Fibroblast of mammary gland (primary cell): ENCODE measurements at regions not wholly inside any gene's neighbourhood (a gene's known extent, or its start where the extent isn't known, plus 50 kb on each side); places are given as distances from the start of the nearest gene placed in this dataset.
A peak's percentile ranks its signal among the peaks of the same experiment; 100 is the strongest.

Source experiments
- DNase-seq: peaks from one replicate; pipeline ENCODE4 v3.0.0-alpha.2; 2010; ENCODE audit warnings: low read depth
- H3K4me3 ChIP-seq: 2 replicates; pipeline ENCODE4 v1.5.1; 2011; ENCODE audit warnings: low read depth, mild to moderate bottlenecking, low read length, moderate library complexity; ENCODE audit not compliant: control insufficient read depth
- TF ChIP-seq, protein P1 (sequence below): conservative IDR thresholded peaks from 2 replicates; pipeline ENCODE4 v1.5.1; 2011; ENCODE audit warnings: low read depth, low read length, inconsistent platforms; ENCODE audit not compliant: control insufficient read depth, insufficient read depth

DNA sequence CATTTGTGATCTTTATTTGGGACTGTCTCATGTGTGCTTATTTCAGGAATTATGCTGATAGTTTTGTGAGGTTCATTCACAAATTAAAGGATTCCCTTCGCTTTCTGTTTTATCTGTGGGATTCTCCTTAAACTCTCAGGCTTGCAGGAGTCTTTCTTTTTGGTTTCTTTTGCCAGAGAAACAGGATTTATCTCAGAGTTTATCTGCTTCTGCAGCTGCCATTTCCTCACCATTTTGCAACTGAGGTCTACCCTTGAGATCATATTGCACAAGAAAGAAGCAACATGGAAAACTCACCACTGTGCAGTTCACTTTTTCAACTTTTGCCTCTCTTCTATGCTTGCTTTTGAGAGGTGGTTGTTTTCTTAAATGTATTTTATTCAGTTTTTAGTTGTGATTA, 201.0 kb downstream of the PRL start:
- H3K4me3 ChIP-seq = no peak overlapping the region
- TF ChIP-seq, protein P1, sequence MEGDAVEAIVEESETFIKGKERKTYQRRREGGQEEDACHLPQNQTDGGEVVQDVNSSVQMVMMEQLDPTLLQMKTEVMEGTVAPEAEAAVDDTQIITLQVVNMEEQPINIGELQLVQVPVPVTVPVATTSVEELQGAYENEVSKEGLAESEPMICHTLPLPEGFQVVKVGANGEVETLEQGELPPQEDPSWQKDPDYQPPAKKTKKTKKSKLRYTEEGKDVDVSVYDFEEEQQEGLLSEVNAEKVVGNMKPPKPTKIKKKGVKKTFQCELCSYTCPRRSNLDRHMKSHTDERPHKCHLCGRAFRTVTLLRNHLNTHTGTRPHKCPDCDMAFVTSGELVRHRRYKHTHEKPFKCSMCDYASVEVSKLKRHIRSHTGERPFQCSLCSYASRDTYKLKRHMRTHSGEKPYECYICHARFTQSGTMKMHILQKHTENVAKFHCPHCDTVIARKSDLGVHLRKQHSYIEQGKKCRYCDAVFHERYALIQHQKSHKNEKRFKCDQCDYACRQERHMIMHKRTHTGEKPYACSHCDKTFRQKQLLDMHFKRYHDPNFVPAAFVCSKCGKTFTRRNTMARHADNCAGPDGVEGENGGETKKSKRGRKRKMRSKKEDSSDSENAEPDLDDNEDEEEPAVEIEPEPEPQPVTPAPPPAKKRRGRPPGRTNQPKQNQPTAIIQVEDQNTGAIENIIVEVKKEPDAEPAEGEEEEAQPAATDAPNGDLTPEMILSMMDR = no peak
- DNase-seq = peak; percentile 22

DNA sequence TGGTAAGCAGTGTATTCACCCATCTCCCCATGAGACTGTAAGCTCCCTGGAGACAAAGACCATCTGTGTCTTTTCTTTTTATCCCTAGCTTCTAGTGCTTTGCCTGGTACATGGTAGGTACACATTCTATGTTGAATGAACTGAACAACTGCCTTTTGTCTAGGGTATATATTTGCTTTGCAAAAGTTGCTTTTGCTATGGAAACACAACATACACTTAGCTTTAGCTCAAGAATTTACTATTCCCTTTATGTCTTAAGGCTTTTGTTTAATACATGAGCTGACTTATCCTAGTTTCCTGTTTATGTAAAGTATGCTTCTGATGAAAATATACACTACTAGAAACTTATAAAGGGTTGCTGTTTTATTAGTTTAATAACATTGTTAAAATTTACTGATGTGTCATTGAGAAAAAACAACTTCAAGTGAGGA, 198.2 kb downstream of the PRL start:
- no peak overlapping the region for H3K4me3 ChIP-seq
- DNase-seq = no peak
- TF ChIP-seq, protein P1 = no peak

DNA sequence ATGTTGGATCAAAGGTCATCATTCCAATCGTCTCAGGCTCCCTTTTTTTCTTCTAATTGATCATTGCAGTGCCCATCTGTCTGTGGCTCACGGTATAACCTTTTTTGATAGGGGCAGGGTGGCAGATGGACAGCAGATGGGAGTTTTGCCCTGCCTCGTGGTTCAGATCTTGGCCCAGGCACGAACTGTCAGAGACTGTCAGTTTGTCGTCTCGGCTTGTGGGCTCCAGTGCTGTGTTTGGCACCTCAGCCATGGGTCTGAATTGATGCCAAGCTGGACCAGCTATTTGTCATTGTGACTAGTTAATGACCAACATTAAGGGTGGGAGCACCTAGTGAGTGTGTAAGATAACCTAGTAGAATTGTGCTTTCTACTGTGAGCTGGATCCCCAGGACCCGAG, 197.6 kb downstream of the PRL start:
- DNase-seq = no peak
- TF ChIP-seq, protein P1 = no peak

DNA sequence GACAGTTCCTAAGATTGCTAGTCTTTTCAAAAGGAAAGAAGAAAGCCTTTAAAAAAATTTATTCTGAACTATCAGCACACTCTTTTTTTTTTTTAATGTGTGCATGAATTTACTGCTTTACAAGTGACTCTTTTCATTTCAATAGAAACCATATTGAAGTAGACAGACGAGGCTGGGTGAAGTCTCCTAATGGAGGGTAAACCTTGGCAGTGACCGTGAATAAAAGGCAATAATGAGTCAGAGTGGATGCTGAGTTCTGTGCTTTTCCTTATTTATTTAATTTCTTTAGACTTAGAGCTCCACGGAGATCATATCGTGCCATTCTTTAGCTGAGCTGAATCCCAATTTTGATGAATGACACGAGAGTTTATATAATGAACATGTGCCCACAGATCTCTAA, 196.9 kb downstream of the PRL start:
- no peak for DNase-seq
- TF ChIP-seq, protein P1 = no peak
- no peak overlapping the region for H3K4me3 ChIP-seq

More for the DNA sequence above, 197.6 kb downstream of the PRL start:
- no peak overlapping the region for H3K4me3 ChIP-seq

DNA sequence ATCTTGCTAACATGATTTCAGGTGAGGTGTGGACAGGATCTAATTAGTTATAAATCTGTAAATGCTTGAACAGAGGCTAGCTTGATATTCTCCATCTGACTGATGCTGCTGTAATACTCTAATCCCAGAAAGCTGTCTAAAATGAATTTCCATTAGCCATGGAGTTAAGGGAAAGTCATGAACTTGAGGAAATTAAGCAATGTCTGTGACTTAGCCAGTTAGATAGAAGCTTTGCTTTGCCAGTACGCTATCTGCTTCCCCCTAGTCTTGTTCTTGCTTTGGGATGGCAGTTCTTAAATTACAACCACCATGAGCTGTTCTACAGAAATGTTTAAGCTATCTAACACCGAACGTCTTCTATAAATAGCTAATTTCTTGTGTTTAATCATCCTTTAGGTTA, 195.7 kb downstream of the PRL start:
- TF ChIP-seq, protein P1 = no peak
- DNase-seq = no peak
- H3K4me3 ChIP-seq = no peak overlapping the region

DNA sequence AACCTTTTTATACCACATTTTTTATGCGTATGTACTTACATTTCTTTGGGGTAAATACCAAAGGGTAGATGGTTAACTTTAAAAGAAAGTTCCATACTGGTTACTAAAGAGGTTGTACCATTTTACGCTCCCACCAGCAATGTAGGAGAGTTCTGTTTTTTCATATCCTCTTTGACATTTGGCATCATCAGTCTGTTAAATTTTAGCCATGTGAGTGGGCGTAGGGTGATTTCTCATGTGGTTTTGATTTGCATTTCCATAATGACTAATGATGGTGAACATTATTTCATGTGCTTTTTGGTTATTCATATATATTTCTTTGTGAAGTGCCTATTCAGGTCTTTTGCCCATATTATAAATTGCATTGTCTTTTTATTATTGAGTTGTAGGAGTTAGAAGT, 194.2 kb downstream of the PRL start:
- TF ChIP-seq, protein P1 = no peak
- H3K4me3 ChIP-seq = no peak overlapping the region
- peak; percentile 85 for DNase-seq

DNA sequence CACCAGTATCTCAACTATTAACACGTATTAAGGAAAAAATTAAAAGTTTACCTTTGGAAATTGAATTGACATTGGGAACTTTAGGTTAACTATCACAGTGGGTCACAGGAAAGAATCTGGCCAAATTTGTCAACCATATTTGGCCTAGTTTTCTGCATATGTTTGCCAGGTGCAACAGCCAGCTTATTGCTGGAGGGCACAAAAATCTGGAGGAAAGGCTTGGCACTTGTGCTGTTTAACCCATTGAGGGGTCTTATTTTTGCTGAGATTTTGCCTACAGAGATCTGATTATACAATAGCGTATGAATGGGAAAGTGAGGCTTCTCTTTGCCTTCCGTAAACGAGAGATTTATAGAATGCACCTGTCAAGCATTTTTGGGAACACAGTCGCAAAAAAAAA, 190.4 kb downstream of the PRL start:
- no peak for DNase-seq
- TF ChIP-seq, protein P1 = no peak
- no peak overlapping the region for H3K4me3 ChIP-seq
